K562 (cell line): ENCODE measurements at regions not wholly inside any gene's neighbourhood (a gene's known extent, or its start where the extent isn't known, plus 50 kb on each side); places are given as distances from the start of the nearest gene placed in this dataset.

Source experiments
- EHMT2 ChIP-seq: fragments of 450-650 bp; IDR thresholded peaks from 2 replicates; pipeline ENCODE4 v1.6.1; 2018; ENCODE audit warnings: antibody characterized with exemption
- HOXB6 ChIP-seq: fragments of 250-450 bp; sonication (Bioruptor Pico); IDR thresholded peaks from 2 replicates; pipeline ENCODE4 v1.5.1; 2022; ENCODE audit warnings: mild to moderate bottlenecking, borderline replicate concordance
- JUND ChIP-seq, 2 experiments: IDR thresholded peaks; 2 replicates in 1 of 2; 3 replicates in 1 of 2; pipeline ENCODE4 v1.6.1; 2011; ENCODE audit warnings: borderline replicate concordance in 2 of 2, low read depth in 2 of 2, low read length in 2 of 2, improper control_type of control experiment in 1 of 2, missing biosample characterization in 1 of 2, missing genetic modification characterization in 1 of 2, missing genetic modification reagents in 1 of 2
- POLR2A ChIP-seq: fragments of 450-650 bp; conservative IDR thresholded peaks from 2 replicates; pipeline ENCODE4 v1.6.1; 2016
- TAF1 ChIP-seq: IDR thresholded peaks from 2 replicates; pipeline ENCODE4 v1.6.1; 2011; ENCODE audit warnings: mild to moderate bottlenecking, low read length, moderate library complexity; ENCODE audit not compliant: insufficient read depth, control insufficient read depth, severe bottlenecking; ENCODE audit errors: extremely low read depth
- TF ChIP-seq, protein P1 (sequence below), 2 experiments: fragments of 450-650 bp; IDR thresholded peaks; 2 replicates each; pipeline ENCODE4 v1.6.1; 2016
- TF ChIP-seq, protein P2 (sequence below), 3 experiments: IDR thresholded peaks in 2 of 3; conservative IDR thresholded peaks in 1 of 3; 2 replicates each; pipeline ENCODE4 v1.5.1; 2011 to 2012; ENCODE audit warnings: low read length in 3 of 3, mild to moderate bottlenecking in 3 of 3, control low read depth in 2 of 3, improper control_type of control experiment in 1 of 3, inconsistent platforms in 1 of 3, low read depth in 1 of 3, mixed read lengths in 1 of 3, moderate library complexity in 1 of 3; ENCODE audit not compliant: insufficient read depth in 2 of 3
- TF ChIP-seq, protein P3 (sequence below): conservative IDR thresholded peaks from 2 replicates; pipeline ENCODE4 v1.6.1; 2011; ENCODE audit warnings: low read depth, mild to moderate bottlenecking, low read length; ENCODE audit not compliant: control insufficient read depth
- TF ChIP-seq, protein P4 (sequence below): fragments of 250-450 bp; sonication (Bioruptor Pico); IDR thresholded peaks from 2 replicates; pipeline ENCODE4 v1.5.0; 2021; ENCODE audit warnings: mild to moderate bottlenecking, borderline replicate concordance

DNA sequence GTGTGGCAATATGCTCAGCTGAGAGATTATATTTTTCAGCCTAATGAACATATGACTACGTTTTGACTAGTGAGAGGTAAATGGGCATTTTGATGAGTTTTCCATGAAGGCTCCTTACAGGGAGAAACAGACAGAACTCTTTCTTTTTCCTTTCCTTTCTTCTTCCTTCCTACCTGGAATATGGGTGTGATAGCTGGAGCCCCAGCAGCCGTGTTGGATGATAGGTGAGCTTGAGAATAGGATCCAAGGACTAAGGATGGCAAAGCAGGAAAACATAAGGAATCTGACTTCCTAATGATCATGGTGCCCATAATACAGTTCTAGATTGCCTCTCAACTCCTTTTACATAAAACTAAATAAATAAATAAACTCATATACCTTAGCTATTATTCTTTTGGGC lies 124.0 kb downstream of the MAIP1 start:
- TF ChIP-seq, protein P1, sequence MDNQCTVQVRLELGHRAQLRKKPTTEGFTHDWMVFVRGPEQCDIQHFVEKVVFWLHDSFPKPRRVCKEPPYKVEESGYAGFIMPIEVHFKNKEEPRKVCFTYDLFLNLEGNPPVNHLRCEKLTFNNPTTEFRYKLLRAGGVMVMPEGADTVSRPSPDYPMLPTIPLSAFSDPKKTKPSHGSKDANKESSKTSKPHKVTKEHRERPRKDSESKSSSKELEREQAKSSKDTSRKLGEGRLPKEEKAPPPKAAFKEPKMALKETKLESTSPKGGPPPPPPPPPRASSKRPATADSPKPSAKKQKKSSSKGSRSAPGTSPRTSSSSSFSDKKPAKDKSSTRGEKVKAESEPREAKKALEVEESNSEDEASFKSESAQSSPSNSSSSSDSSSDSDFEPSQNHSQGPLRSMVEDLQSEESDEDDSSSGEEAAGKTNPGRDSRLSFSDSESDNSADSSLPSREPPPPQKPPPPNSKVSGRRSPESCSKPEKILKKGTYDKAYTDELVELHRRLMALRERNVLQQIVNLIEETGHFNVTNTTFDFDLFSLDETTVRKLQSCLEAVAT (IDR thresholded peaks at IDR 0.05) = no peak
- TF ChIP-seq, protein P2, sequence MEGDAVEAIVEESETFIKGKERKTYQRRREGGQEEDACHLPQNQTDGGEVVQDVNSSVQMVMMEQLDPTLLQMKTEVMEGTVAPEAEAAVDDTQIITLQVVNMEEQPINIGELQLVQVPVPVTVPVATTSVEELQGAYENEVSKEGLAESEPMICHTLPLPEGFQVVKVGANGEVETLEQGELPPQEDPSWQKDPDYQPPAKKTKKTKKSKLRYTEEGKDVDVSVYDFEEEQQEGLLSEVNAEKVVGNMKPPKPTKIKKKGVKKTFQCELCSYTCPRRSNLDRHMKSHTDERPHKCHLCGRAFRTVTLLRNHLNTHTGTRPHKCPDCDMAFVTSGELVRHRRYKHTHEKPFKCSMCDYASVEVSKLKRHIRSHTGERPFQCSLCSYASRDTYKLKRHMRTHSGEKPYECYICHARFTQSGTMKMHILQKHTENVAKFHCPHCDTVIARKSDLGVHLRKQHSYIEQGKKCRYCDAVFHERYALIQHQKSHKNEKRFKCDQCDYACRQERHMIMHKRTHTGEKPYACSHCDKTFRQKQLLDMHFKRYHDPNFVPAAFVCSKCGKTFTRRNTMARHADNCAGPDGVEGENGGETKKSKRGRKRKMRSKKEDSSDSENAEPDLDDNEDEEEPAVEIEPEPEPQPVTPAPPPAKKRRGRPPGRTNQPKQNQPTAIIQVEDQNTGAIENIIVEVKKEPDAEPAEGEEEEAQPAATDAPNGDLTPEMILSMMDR (IDR thresholded peaks at IDR 0.05 in 2 of 3, conservative IDR thresholded peaks at IDR 0.05 in 1 of 3; ENCODE audit: insufficient read depth in 2 of 3, low read depth in 1 of 3, low read length in 3 of 3) = no peak
- no peak for TF ChIP-seq JUND (IDR thresholded peaks at IDR 0.05; ENCODE audit: borderline replicate concordance, low read depth, low read length)
- no peak for TF ChIP-seq JUND (tag; IDR thresholded peaks at IDR 0.05; ENCODE audit: borderline replicate concordance, low read depth, low read length)
- no peak for TF ChIP-seq EHMT2
- TF ChIP-seq TAF1 = no peak
- TF ChIP-seq POLR2A = no peak
- TF ChIP-seq, protein P3, sequence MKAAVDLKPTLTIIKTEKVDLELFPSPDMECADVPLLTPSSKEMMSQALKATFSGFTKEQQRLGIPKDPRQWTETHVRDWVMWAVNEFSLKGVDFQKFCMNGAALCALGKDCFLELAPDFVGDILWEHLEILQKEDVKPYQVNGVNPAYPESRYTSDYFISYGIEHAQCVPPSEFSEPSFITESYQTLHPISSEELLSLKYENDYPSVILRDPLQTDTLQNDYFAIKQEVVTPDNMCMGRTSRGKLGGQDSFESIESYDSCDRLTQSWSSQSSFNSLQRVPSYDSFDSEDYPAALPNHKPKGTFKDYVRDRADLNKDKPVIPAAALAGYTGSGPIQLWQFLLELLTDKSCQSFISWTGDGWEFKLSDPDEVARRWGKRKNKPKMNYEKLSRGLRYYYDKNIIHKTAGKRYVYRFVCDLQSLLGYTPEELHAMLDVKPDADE = no peak
- TF ChIP-seq, protein P4, sequence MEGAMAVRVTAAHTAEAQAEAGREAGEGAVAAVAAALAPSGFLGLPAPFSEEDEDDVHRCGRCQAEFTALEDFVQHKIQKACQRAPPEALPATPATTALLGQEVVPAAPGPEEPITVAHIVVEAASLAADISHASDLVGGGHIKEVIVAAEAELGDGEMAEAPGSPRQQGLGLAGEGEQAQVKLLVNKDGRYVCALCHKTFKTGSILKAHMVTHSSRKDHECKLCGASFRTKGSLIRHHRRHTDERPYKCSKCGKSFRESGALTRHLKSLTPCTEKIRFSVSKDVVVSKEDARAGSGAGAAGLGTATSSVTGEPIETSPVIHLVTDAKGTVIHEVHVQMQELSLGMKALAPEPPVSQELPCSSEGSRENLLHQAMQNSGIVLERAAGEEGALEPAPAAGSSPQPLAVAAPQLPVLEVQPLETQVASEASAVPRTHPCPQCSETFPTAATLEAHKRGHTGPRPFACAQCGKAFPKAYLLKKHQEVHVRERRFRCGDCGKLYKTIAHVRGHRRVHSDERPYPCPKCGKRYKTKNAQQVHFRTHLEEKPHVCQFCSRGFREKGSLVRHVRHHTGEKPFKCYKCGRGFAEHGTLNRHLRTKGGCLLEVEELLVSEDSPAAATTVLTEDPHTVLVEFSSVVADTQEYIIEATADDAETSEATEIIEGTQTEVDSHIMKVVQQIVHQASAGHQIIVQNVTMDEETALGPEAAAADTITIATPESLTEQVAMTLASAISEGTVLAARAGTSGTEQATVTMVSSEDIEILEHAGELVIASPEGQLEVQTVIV (CRISPR knock-in tag) = no peak
- TF ChIP-seq HOXB6 (CRISPR knock-in tag) = no peak
